GM18861 (cell line): ENCODE measurements at regions not wholly inside any gene's neighbourhood (a gene's known extent, or its start where the extent isn't known, plus 50 kb on each side); places are given as distances from the start of the nearest gene placed in this dataset.
"Not testable (repeated sequence)": the region's sequence is repeated elsewhere in the genome, so short reads cannot be mapped to it uniquely, and the experiment has no call there.

Experiments
- ATAC-seq: cut with Tn5 transposase; IDR thresholded peaks from one replicate; pipeline ENCODE4 v1.9.1; 2021; ENCODE audit not compliant: unreplicated experiment

GRCh38 chr10:70987396-70988130, 99.2 kb upstream of the PCBD1 start:
- no peak for ATAC-seq

- ATAC-seq, result not testable (repeated sequence)
Observed at GRCh38 chr10:70990156-70990555, 101.8 kb upstream of the PCBD1 start.

- no peak for ATAC-seq
Observed at GRCh38 chr10:70990681-70991080, 102.3 kb upstream of the PCBD1 start.

- ATAC-seq, result peak; percentile 77
Observed at GRCh38 chr10:70991140-70992124, 103.1 kb upstream of the PCBD1 start.

- no peak for ATAC-seq
Observed at GRCh38 chr10:70992436-70992835, 104.1 kb upstream of the PCBD1 start.

DNA sequence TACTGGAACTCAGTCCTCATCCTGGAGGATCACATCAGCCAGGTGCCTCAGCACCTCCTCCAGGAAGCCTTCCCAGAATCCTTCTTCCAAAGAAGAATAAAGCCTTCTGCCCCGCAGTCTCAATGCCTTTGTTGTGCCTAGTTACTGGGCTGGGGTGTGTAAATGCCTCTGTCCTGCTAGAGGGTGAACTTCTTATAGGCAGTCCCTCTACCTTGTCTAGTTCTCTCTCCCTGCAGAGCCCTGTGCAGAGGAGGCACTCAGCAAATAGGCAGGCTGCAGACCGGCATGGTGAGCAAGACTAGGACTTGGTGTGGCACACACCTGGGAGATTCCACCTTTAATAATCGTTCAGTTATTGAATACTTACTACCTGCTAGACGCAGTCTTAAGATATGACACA, 104.7 kb upstream of the PCBD1 start:
- ATAC-seq, result no peak

GRCh38 chr10:70996549-70996948, 108.2 kb upstream of the PCBD1 start:
- ATAC-seq, result no peak

DNA sequence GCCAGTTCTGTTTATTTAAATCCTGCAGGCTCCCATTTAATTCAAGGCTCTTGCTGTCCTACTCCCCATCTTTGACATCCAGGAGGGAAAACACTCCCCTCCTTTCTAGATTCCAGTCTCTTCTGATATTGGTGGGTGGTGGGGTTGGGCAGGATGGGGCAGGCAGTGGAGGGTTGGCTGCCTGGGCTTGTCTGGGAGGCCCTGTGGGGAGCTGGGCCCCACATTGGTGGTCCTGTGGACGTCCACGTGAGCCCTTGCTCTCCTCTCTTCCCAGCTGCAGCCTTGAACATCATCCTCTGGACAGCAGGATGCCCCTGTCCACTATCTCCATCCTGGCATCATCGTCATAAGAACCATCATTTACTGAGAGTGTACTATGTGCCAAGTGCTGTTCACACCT, 108.9 kb upstream of the PCBD1 start:
- ATAC-seq, result no peak

- no peak for ATAC-seq
Observed at GRCh38 chr10:70998086-70998485, 109.7 kb upstream of the PCBD1 start.

DNA sequence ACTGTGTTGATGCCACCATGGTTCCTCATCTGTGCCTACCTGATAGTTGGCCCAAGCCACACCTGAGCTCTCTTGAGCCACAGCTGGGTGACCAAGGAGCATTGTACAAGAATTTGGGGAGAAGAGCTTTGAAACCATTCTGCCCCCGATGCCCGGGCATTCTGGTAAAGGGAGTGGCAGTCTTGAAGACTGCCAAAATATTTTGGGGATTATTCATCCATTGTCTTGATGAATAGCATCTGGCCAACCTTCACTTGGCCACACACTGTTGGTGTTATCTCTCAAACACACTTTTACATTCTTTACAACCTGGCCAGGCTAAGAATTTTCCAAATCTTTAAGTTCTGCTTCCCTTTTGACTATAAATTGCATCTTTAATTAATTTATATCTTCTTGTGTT, 113.1 kb upstream of the PCBD1 start:
- ATAC-seq, result no peak

GRCh38 chr10:71004176-71005075, 116.1 kb upstream of the PCBD1 start:
- ATAC-seq, result no peak

- ATAC-seq, result no peak
Observed at GRCh38 chr10:71005337-71006305, 117.3 kb upstream of the PCBD1 start.

DNA sequence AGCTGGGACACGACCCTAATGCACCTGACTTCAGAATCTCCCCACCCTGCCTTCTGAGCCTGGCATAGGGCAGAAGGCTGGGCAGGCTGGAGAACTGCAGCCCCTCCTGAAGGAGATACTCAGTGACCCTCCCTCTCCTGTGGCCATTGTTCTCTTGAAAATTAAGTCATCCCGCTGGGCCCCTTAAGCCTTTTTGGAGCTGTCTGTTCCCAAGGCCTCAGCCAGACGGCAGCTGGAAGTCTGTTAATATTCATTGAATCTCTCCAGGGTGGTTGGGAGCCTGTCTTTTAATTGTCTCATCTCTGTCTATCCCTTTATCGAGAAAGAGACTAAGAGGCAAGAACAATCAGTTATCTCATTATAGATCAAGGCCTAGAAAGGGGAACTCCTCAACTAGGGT, 118.1 kb upstream of the PCBD1 start:
- no peak for ATAC-seq

DNA sequence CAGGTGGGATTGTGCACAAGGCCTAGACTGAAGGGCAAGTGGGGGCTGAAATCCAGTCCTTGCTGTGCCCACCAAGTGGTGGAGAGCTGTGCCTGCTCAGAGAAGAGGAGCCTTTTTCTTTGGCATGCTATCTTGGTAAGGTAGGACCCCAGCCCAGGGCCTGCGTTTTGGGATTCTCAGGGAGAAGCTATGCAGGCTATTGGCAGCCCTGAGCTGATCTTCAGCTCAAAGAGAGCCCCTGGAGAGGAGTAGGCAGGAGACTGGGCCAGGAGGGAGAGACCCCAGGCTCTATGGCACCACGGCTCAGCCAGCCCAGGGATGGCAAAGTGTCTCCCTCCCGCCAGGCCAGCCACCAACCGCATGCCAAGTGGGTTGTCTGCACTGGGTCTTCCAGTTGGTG, 119.2 kb upstream of the PCBD1 start:
- ATAC-seq, result no peak

DNA sequence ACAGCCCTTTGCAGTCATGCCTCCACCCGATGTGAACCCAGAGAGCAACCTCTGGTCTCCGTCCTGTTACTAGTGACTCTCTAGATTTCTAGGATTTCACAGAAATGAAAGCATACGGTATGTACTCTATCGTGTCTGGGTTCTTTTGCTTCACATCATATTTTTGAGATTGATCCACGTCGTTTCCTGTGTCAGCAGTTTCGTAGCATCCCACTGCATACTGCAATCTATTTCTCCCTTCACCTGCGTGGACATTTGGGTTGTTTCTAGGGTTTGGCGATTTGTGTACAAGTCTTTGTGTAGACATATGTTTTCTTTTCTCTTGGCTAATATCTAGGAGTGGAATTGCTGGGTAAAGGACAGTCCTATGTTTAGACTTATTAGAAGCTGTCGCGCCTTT, 119.8 kb upstream of the PCBD1 start:
- ATAC-seq, result no peak

DNA sequence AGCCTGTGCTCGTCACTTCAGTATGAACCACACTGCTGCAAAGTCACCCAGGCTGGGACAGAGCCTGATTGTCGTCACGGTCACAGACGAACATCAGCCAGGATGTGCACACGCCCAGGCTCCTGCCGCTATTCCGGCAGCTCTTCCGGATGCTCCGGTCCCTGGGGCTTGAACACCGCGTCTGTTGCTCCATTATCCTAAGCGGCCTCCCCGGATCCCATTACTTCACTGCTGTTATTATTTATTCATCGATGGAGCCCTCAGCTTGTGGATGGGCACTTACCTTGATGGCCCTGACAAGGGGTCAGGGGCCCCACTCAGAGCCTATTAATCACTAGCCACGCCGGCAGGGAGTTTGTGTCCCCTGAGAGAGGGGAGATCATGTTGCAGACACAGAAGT, 120.8 kb upstream of the PCBD1 start:
- ATAC-seq, result no peak

- ATAC-seq, result no peak
Observed at GRCh38 chr10:71010730-71011129, 122.4 kb upstream of the PCBD1 start.

- no peak for ATAC-seq
Observed at GRCh38 chr10:71011141-71011540, 122.8 kb upstream of the PCBD1 start.

DNA sequence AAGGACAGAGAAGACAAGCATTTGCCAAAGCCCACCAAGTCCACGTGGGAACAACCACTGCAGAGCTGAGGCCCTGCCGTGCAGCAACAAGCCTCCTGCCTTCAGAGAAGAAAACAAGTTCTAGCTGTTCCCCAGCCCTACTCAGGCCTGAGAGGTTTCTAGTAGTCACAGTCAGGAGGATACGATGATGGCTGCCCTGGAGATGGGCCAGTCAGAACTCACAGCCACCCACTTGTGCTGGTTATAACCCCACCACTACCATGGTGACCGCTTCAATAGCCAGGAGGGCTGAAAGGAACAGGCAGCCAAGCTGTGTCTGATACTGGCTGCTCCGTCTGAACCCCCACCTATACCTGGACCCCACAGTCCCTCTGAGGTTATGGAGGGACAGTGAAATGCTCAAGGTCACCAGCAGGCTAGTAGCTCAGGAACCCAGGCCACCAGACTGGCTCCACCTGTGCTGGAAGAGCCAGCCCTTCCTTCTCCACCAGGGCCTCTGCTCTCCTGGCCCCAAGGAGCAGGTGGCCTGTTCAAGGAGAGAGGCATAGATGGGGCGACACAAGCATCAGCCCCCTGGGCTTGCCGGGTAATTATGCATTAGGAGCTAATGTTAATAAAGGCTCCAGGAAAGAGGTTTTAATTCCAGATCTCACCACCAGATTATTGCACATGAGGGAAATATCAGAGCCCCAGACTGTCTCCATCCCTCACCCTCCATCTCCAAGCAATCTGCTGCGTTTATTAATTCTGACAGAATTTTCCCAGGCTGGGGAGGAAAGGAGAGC, 125.8 kb upstream of the PCBD1 start:
- no peak for ATAC-seq
